OCI-LY1 (cell line): ENCODE measurements at regions not wholly inside any gene's neighbourhood (a gene's known extent, or its start where the extent isn't known, plus 50 kb on each side); places are given as distances from the start of the nearest gene placed in this dataset.

ENCODE experiments used
- H2AFZ ChIP-seq: fragments of 200-600 bp; sonication (generic), shearing (Covaris generic); 2 replicates; pipeline ENCODE4 v1.6.0; 2014; ENCODE audit warnings: antibody characterized with exemption, mild to moderate bottlenecking, low read length
- H3F3A ChIP-seq: fragments of 200-600 bp; sonication (generic), shearing (Covaris generic); 2 replicates; pipeline ENCODE4 v1.6.0; 2014; ENCODE audit warnings: mild to moderate bottlenecking, antibody characterized with exemption, low read length, moderate library complexity; ENCODE audit not compliant: insufficient read depth
- H3K27ac ChIP-seq: fragments of 200-600 bp; sonication (generic); 2 replicates; pipeline ENCODE4 v1.5.1; 2014; ENCODE audit warnings: low read length, mixed run types, mild to moderate bottlenecking, low read depth; ENCODE audit not compliant: poor library complexity, severe bottlenecking
- H3K27me3 ChIP-seq: fragments of 200-600 bp; sonication (generic); 2 replicates; pipeline ENCODE4 v1.6.0; 2014; ENCODE audit warnings: antibody characterized with exemption, mild to moderate bottlenecking, low read length, moderate library complexity; ENCODE audit not compliant: insufficient read depth
- H3K36me3 ChIP-seq: fragments of 200-600 bp; sonication (generic); 2 replicates; pipeline ENCODE4 v1.6.1; 2014; ENCODE audit warnings: mild to moderate bottlenecking, antibody characterized with exemption, low read length, moderate library complexity, mixed read lengths; ENCODE audit not compliant: insufficient read depth
- H3K4me1 ChIP-seq: fragments of 200-600 bp; sonication (generic); 2 replicates; pipeline ENCODE4 v1.5.1; 2014; ENCODE audit warnings: mild to moderate bottlenecking, low read length, moderate library complexity; ENCODE audit not compliant: insufficient read depth, severe bottlenecking
- H3K4me2 ChIP-seq: fragments of 200-600 bp; sonication (generic), shearing (Covaris generic); 2 replicates; pipeline ENCODE4 v1.6.1; 2014; ENCODE audit warnings: low read length
- H3K4me3 ChIP-seq: fragments of 200-600 bp; sonication (generic); 2 replicates; pipeline ENCODE4 v1.5.1; 2014; ENCODE audit warnings: low read length, low read depth, mild to moderate bottlenecking, mixed read lengths; ENCODE audit not compliant: poor library complexity, severe bottlenecking
- H3K79me2 ChIP-seq: fragments of 200-600 bp; shearing (Covaris generic); 2 replicates; pipeline ENCODE4 v1.6.1; 2016; ENCODE audit warnings: mixed run types, low read length, mixed read lengths; ENCODE audit not compliant: insufficient read depth
- H3K9ac ChIP-seq: fragments of 200-600 bp; sonication (generic), shearing (Covaris generic); 2 replicates; pipeline ENCODE4 v1.6.1; 2014; ENCODE audit warnings: mild to moderate bottlenecking, low read length, mixed read lengths
- H3K9me2 ChIP-seq: fragments of 200-600 bp; sonication (generic), shearing (Covaris generic); 2 replicates; pipeline ENCODE4 v1.6.1; 2014; ENCODE audit warnings: low read depth, mild to moderate bottlenecking, low read length, mixed read lengths
- H3K9me3 ChIP-seq: fragments of 200-600 bp; shearing (Covaris generic); 2 replicates; pipeline ENCODE4 v1.6.1; 2014; ENCODE audit warnings: low read length, mixed read lengths
- H4K20me1 ChIP-seq: fragments of 200-600 bp; sonication (generic), shearing (Covaris generic); 2 replicates; pipeline ENCODE4 v1.6.0; 2016; ENCODE audit warnings: mild to moderate bottlenecking, low read length; ENCODE audit not compliant: insufficient read depth
- CTCF ChIP-seq: fragments of 200-600 bp; sonication (generic), shearing (Covaris generic); IDR thresholded peaks from 2 replicates; pipeline ENCODE4 v1.5.1; 2017; ENCODE audit warnings: mild to moderate bottlenecking, antibody characterized with exemption, low read length, moderate library complexity, mixed read lengths
- EZH2 ChIP-seq: fragments of 200-600 bp; sonication (generic), shearing (Covaris generic); IDR thresholded peaks from 2 replicates; pipeline ENCODE4 v1.8.0; 2017; ENCODE audit warnings: borderline replicate concordance, mixed run types, mild to moderate bottlenecking, antibody characterized with exemption, low read length, moderate library complexity, mixed read lengths

GRCh38 chr7:25821225-25821624, 330.8 kb upstream of the NFE2L3 start:
- H3K9ac ChIP-seq: no peak overlapping the region
- no peaks in the 10 kb centered on the region for H3K79me2 ChIP-seq
- H3F3A ChIP-seq: no peaks in the 10 kb centered on the region; the same call in 1 of the 2 replicates
- no peaks in the 10 kb centered on the region for H3K27me3 ChIP-seq
- TF ChIP-seq EZH2: no peak
- H3K4me3 ChIP-seq: no peak overlapping the region
- H3K4me1 ChIP-seq: no peaks in the 10 kb centered on the region
- H3K4me2 ChIP-seq: no peak overlapping the region
- H3K27ac ChIP-seq: no peak overlapping the region
- H2AFZ ChIP-seq: no peak overlapping the region
- H3K36me3 ChIP-seq: no peaks in the 10 kb centered on the region
- H4K20me1 ChIP-seq: no peaks in the 10 kb centered on the region
- H3K9me2 ChIP-seq: no peaks in the 10 kb centered on the region
- no peaks in the 10 kb centered on the region for H3K9me3 ChIP-seq

- Histone ChIP-seq H3K9ac (no peak overlapping the region), H3K79me2 (no peaks in the 10 kb centered on the region), H4K20me1 (no peaks in the 10 kb centered on the region), H3K4me2 (no peak overlapping the region), H3K4me3 (no peak overlapping the region), H3K9me2 (no peaks in the 10 kb centered on the region), H2AFZ (no peak overlapping the region), H3K27ac (no peak overlapping the region), H3F3A (no peaks in the 10 kb centered on the region; the same call in 1 of the 2 replicates), H3K36me3 (no peaks in the 10 kb centered on the region), H3K4me1 (no peaks in the 10 kb centered on the region), H3K9me3 (no peaks in the 10 kb centered on the region), H3K27me3 (no peaks in the 10 kb centered on the region)
- no peak for TF ChIP-seq EZH2
- no peak for TF ChIP-seq CTCF
Measured at GRCh38 chr7:25822823-25823222, 329.2 kb upstream of the NFE2L3 start.

- Histone ChIP-seq H3K36me3 (no peaks in the 10 kb centered on the region), H3K79me2 (no peaks in the 10 kb centered on the region), H3K4me1 (no peaks in the 10 kb centered on the region), H3K9me3 (no peaks in the 10 kb centered on the region), H3K27ac (no peak overlapping the region), H2AFZ (no peak overlapping the region), H3K4me2 (no peak overlapping the region), H3K27me3 (no peaks in the 10 kb centered on the region), H3K9ac (no peak overlapping the region), H4K20me1 (no peaks in the 10 kb centered on the region), H3K4me3 (no peak overlapping the region), H3K9me2 (no peaks in the 10 kb centered on the region), H3F3A (no peaks in the 10 kb centered on the region; the same call in 1 of the 2 replicates)
- TF ChIP-seq CTCF: no peak
- TF ChIP-seq EZH2: no peak
Measured at GRCh38 chr7:25823571-25823970, 328.4 kb upstream of the NFE2L3 start.

- no peaks in the 10 kb centered on the region for H4K20me1 ChIP-seq
- TF ChIP-seq EZH2 (no peak), CTCF (no peak)
- H3K27me3 ChIP-seq: no peaks in the 10 kb centered on the region
- no peak overlapping the region for H3K27ac ChIP-seq
- H3K79me2 ChIP-seq: no peaks in the 10 kb centered on the region
- H3F3A ChIP-seq: no peaks in the 10 kb centered on the region
- no peaks in the 10 kb centered on the region for H3K9me3 ChIP-seq
- no peaks in the 10 kb centered on the region for H3K9me2 ChIP-seq
- no peak overlapping the region for H2AFZ ChIP-seq
- no peaks in the 10 kb centered on the region for H3K4me1 ChIP-seq
- H3K36me3 ChIP-seq: no peaks in the 10 kb centered on the region
- no peak overlapping the region for H3K4me3 ChIP-seq
- H3K9ac ChIP-seq: no peak overlapping the region
- no peak overlapping the region for H3K4me2 ChIP-seq
Measured at GRCh38 chr7:25828468-25828867, 323.5 kb upstream of the NFE2L3 start.
